Right atrium auricular region (tissue), 2 donors: ENCODE measurements at regions not wholly inside any gene's neighbourhood (a gene's known extent, or its start where the extent isn't known, plus 50 kb on each side); places are given as distances from the start of the nearest gene placed in this dataset.

Experiments used
- DNase-seq: peaks from one replicate; pipeline ENCODE4 v3.0.0-alpha.2; 2019; ENCODE audit warnings: low spot score
- H3K27ac ChIP-seq, 2 donors: fragments of 200-600 bp; sonication (generic); 1 replicate in 1 of 2; 2 replicates in 1 of 2; pipeline ENCODE4 v1.5.1; 2016 to 2019
- H3K27me3 ChIP-seq, 2 donors: fragments of 200-600 bp; sonication (generic); one replicate each; pipeline versions ENCODE4 v1.5.1 to v1.6.0; 2017 to 2019
- H3K36me3 ChIP-seq: fragments of 200-600 bp; sonication (generic); one replicate; pipeline ENCODE4 v1.5.1; 2016
- H3K4me1 ChIP-seq, 2 donors: fragments of 200-600 bp; sonication (generic); one replicate each; pipeline versions ENCODE4 v1.5.1 to v1.6.0; 2017 to 2019
- H3K4me3 ChIP-seq, 2 donors: fragments of 200-600 bp; sonication (generic); 1 replicate in 1 of 2; 2 replicates in 1 of 2; pipeline ENCODE4 v1.5.1; 2017 to 2019; ENCODE audit warnings: mild to moderate bottlenecking in 1 of 2, moderate library complexity in 1 of 2
- H3K9me3 ChIP-seq, 2 donors: fragments of 200-600 bp; sonication (generic); one replicate each; pipeline ENCODE4 v1.5.1; 2019
- CTCF ChIP-seq, 2 donors: fragments of 200-600 bp; sonication (generic); IDR thresholded peaks; one replicate each; pipeline ENCODE4 v1.5.1; 2019; ENCODE audit warnings: antibody characterized with exemption in 2 of 2

- TF ChIP-seq CTCF (IDR thresholded peaks at IDR 0.05): no peak
- no peak overlapping the region for H3K4me3 ChIP-seq
- H3K36me3 ChIP-seq: no peaks in the 10 kb centered on the region
- no peak for DNase-seq
- H3K27ac ChIP-seq: no peak overlapping the region
- H3K9me3 ChIP-seq: peaks cover 0 to 7% of the 10 kb centered on the region in 2 donors
- H3K4me1 ChIP-seq: no peaks in the 10 kb centered on the region
- H3K27me3 ChIP-seq: no peaks in the 10 kb centered on the region
Measured at GRCh38 chr2:171216631-171217030, 55.9 kb upstream of the TLK1 start.

GRCh38 chr2:171214093-171214492 is 53.4 kb upstream of the TLK1 start:
- H3K27ac ChIP-seq: no peak overlapping the region
- H3K27me3 ChIP-seq: no peaks in the 10 kb centered on the region
- H3K4me3 ChIP-seq: no peak overlapping the region
- DNase-seq: no peak
- H3K4me1 ChIP-seq: no peaks in the 10 kb centered on the region
- H3K36me3 ChIP-seq: no peaks in the 10 kb centered on the region
- H3K9me3 ChIP-seq: peaks cover 0 to 3% of the 10 kb centered on the region in 2 donors
- TF ChIP-seq CTCF (IDR thresholded peaks at IDR 0.05): no peak

GRCh38 chr2:171210864-171211431 is 50.3 kb upstream of the TLK1 start:
- H3K36me3 ChIP-seq: no peaks in the 10 kb centered on the region
- H3K4me3 ChIP-seq: no peak overlapping the region
- H3K27me3 ChIP-seq: no peaks in the 10 kb centered on the region
- H3K27ac ChIP-seq: no peak overlapping the region
- H3K9me3 ChIP-seq: no peaks in the 10 kb centered on the region
- DNase-seq: no peak
- TF ChIP-seq CTCF (IDR thresholded peaks at IDR 0.05): no peak
- H3K4me1 ChIP-seq: no peaks in the 10 kb centered on the region
